ENCODE measurements at regions not wholly inside any gene's neighbourhood (a gene's known extent, or its start where the extent isn't known, plus 50 kb on each side); places are given as distances from the start of the nearest gene placed in this dataset.

GRCh38 chr14:97215263-97215969 is 418.2 kb downstream of the VRK1 start:
- H3K27me3 ChIP-seq (replicated peaks; ENCODE audit: insufficient read depth), result peaks cover 11% of the 10 kb centered on the region
- no peak overlapping the region for H3K4me3 ChIP-seq
- H3K4me1 ChIP-seq (replicated peaks), result peaks cover 4% of the 10 kb centered on the region
- no peak for DNase-seq (ENCODE audit: low spot score)
- 84% methylated on average over 4 of the region's 4 CpGs for WGBS
- no peak overlapping the region for H3K27ac ChIP-seq
- TF ChIP-seq CTCF (IDR thresholded peaks at IDR 0.05), result no peak
- TF ChIP-seq POLR2AphosphoS5 (IDR thresholded peaks at IDR 0.05), result no peak
- TF ChIP-seq POLR2A (IDR thresholded peaks at IDR 0.05), result no peak
- H3K36me3 ChIP-seq, result no peaks in the 10 kb centered on the region
- intact Hi-C loops (cut with DNase I), result no loop called here
- no peaks in the 10 kb centered on the region for H3K9me3 ChIP-seq

GRCh38 chr14:97217111-97217885 is 420.1 kb downstream of the VRK1 start:
- H3K36me3 ChIP-seq, result no peaks in the 10 kb centered on the region
- no peak overlapping the region for H3K4me3 ChIP-seq
- no peak for DNase-seq (ENCODE audit: low spot score)
- TF ChIP-seq POLR2AphosphoS5 (IDR thresholded peaks at IDR 0.05) (no peak), CTCF (IDR thresholded peaks at IDR 0.05) (no peak), POLR2A (IDR thresholded peaks at IDR 0.05) (no peak)
- no peak overlapping the region for H3K27ac ChIP-seq
- H3K4me1 ChIP-seq (replicated peaks), result peaks cover 4% of the 10 kb centered on the region
- intact Hi-C loops (cut with DNase I), result no loop called here
- peaks cover 15% of the 10 kb centered on the region for H3K27me3 ChIP-seq (replicated peaks; ENCODE audit: insufficient read depth)
- 51% methylated on average over 12 of the region's 12 CpGs for WGBS
- no peaks in the 10 kb centered on the region for H3K9me3 ChIP-seq

- H3K27ac ChIP-seq, result no peak overlapping the region
- 12% methylated on average over 15 of the region's 15 CpGs for WGBS
- no peaks in the 10 kb centered on the region for H3K36me3 ChIP-seq
- TF ChIP-seq CTCF (IDR thresholded peaks at IDR 0.05) (no peak), POLR2AphosphoS5 (IDR thresholded peaks at IDR 0.05) (no peak), POLR2A (IDR thresholded peaks at IDR 0.05) (no peak)
- intact Hi-C loops (cut with DNase I), result no loop called here
- H3K4me1 ChIP-seq (replicated peaks), result peaks cover 4% of the 10 kb centered on the region
- H3K27me3 ChIP-seq (replicated peaks; ENCODE audit: insufficient read depth), result peaks cover 15% of the 10 kb centered on the region
- DNase-seq (ENCODE audit: low spot score), result no peak
- H3K4me3 ChIP-seq, result no peak overlapping the region
- H3K9me3 ChIP-seq, result no peaks in the 10 kb centered on the region
Observed at GRCh38 chr14:97218274-97218673, 421.1 kb downstream of the VRK1 start.

GRCh38 chr14:97218691-97219430 is 421.7 kb downstream of the VRK1 start:
- Histone ChIP-seq H3K9me3 (no peaks in the 10 kb centered on the region), H3K4me1 (replicated peaks) (peaks cover 4% of the 10 kb centered on the region), H3K27ac (no peak overlapping the region), H3K4me3 (peak overlapping the region; percentile 12 to 13), H3K27me3 (replicated peaks; ENCODE audit: insufficient read depth) (peaks cover 14% of the 10 kb centered on the region), H3K36me3 (no peaks in the 10 kb centered on the region)
- TF ChIP-seq POLR2AphosphoS5 (IDR thresholded peaks at IDR 0.05) (no peak), POLR2A (IDR thresholded peaks at IDR 0.05) (no peak), CTCF (IDR thresholded peaks at IDR 0.05) (no peak)
- intact Hi-C loops (cut with DNase I), result no loop called here
- no peak for DNase-seq (ENCODE audit: low spot score)
- 1% methylated on average over 52 of the region's 52 CpGs for WGBS

Measured in prostate gland (tissue), 2 donors.